A673 (cell line): ENCODE measurements at regions not wholly inside any gene's neighbourhood (a gene's known extent, or its start where the extent isn't known, plus 50 kb on each side); places are given as distances from the start of the nearest gene placed in this dataset.

Experiments
- CTCF ChIP-seq: fragments of 300-800, 200-600 bp; sonication (generic); conservative IDR thresholded peaks from 2 replicates; pipeline ENCODE4 v1.5.1; 2017; ENCODE audit warnings: low read depth, mild to moderate bottlenecking, antibody characterized with exemption, low read length, moderate library complexity, mixed read lengths
- EZH2 ChIP-seq: fragments of 200-600 bp; sonication (generic); IDR thresholded peaks from 2 replicates; pipeline ENCODE4 v1.6.1; 2017; ENCODE audit warnings: borderline replicate concordance, low read depth, mild to moderate bottlenecking, mixed read lengths, antibody characterized with exemption, low read length; ENCODE audit not compliant: poor library complexity, severe bottlenecking

GRCh38 chr5:117877731-117878130 lies 1110.6 kb downstream of the DTWD2 start:
- TF ChIP-seq CTCF: no peak
- no peak for TF ChIP-seq EZH2
